Mammary epithelial cell (primary cell): ENCODE measurements at regions not wholly inside any gene's neighbourhood (a gene's known extent, or its start where the extent isn't known, plus 50 kb on each side); places are given as distances from the start of the nearest gene placed in this dataset.

Source experiments
- EZH2 ChIP-seq: IDR thresholded peaks from 2 replicates; pipeline ENCODE4 v1.6.1; 2012; ENCODE audit warnings: low read length, inconsistent platforms, borderline replicate concordance
- TF ChIP-seq, protein P1 (sequence below), 2 donors: IDR thresholded peaks in 1 of 2; conservative IDR thresholded peaks in 1 of 2; 2 replicates each; pipeline ENCODE4 v1.5.1; 2011 to 2012; ENCODE audit warnings: inconsistent platforms in 2 of 2, low read length in 2 of 2, mild to moderate bottlenecking in 2 of 2, control low read depth in 1 of 2, low read depth in 1 of 2; ENCODE audit not compliant: insufficient read depth in 1 of 2; ENCODE audit errors: extremely low read depth in 1 of 2

DNA sequence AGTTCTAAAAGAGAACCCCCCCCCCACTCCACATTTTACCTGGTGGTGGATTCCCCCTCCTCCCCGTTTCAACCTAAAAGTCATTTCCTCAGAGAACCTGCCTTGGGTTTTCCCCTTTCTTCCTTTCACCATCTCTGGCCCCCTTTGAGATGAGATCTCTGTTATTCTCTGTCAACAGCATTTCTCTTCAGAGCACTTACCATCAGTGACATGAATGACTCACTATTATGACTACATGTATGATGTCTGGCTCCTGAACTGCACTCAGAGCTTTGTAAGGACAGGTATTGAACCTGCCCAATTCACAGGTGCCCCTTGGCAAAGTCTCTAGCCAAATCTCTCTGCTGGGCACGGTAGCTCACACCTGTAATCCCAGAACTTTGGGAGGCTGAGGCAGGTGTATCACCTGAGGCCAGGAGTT is 61.4 kb upstream of the JARID2 start:
- TF ChIP-seq, protein P1, sequence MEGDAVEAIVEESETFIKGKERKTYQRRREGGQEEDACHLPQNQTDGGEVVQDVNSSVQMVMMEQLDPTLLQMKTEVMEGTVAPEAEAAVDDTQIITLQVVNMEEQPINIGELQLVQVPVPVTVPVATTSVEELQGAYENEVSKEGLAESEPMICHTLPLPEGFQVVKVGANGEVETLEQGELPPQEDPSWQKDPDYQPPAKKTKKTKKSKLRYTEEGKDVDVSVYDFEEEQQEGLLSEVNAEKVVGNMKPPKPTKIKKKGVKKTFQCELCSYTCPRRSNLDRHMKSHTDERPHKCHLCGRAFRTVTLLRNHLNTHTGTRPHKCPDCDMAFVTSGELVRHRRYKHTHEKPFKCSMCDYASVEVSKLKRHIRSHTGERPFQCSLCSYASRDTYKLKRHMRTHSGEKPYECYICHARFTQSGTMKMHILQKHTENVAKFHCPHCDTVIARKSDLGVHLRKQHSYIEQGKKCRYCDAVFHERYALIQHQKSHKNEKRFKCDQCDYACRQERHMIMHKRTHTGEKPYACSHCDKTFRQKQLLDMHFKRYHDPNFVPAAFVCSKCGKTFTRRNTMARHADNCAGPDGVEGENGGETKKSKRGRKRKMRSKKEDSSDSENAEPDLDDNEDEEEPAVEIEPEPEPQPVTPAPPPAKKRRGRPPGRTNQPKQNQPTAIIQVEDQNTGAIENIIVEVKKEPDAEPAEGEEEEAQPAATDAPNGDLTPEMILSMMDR (conservative IDR thresholded peaks at IDR 0.05 in 1 of 2, IDR thresholded peaks at IDR 0.05 in 1 of 2; ENCODE audit: extremely low read depth in 1 of 2, insufficient read depth in 1 of 2, low read depth in 1 of 2, low read length in 2 of 2), result no peak
- TF ChIP-seq EZH2, result no peak
